GM12878 (cell line): ENCODE measurements at regions not wholly inside any gene's neighbourhood (a gene's known extent, or its start where the extent isn't known, plus 50 kb on each side); places are given as distances from the start of the nearest gene placed in this dataset.

ENCODE experiments used
- ATAC-seq: fragments of 200-7000 bp; cut with Tn5 transposase; 3 replicates; pipeline ENCODE4 v1.9.1; 2020; ENCODE audit warnings: mild to moderate bottlenecking, moderate library complexity
- BruUV-seq: library from RNA; stranded (reverse); fragments of 400-500 nt; replicated peaks from 2 replicates; lab custom pipeline; 2021; lab: Mats Ljungman, UMichigan
- CTCF ChIA-PET: fragments of 300-600 bp; sonication (Branson Sonifier 250); formaldehyde crosslinking; extraction: SDS; loops from one replicate; lab custom pipeline; 2021; ENCODE audit warnings: inconsistent platforms; lab: Yijun Ruan, JAX
- POLR2A ChIA-PET: fragments of 350-600 bp; formaldehyde crosslinking; extraction: SDS; loops from one replicate; lab custom pipeline; 2021; ENCODE audit warnings: inconsistent platforms; lab: Charles Lee
- RAD21 ChIA-PET: fragments of 300-600 bp; sonication (Branson Sonifier 250); formaldehyde crosslinking; loops from one replicate; lab custom pipeline; 2023; ENCODE audit warnings: antibody characterized with exemption; ENCODE audit not compliant: unreplicated experiment; lab: Charles Lee
- SMC1A ChIA-PET: fragments of 300-600 bp; sonication (Branson Sonifier 250); formaldehyde crosslinking; loops from one replicate; lab custom pipeline; 2023; ENCODE audit not compliant: unreplicated experiment, uncharacterized antibody; lab: Charles Lee
- DNase-seq: peaks from one replicate; pipeline ENCODE4 v3.0.0-alpha.2; 2011; ENCODE audit warnings: low read depth, low spot score
- FAIRE-seq: peaks from 3 replicates; lab custom pipeline; 2011; peaks lifted over from hg19 to GRCh38; lab: Jason Lieb, UNC
- H2AFZ ChIP-seq: 2 replicates; pipeline ENCODE4 v1.6.0; 2011; ENCODE audit warnings: low read depth, low read length, control low read depth; ENCODE audit not compliant: control insufficient read depth
- H3K27ac ChIP-seq: 2 replicates; pipeline ENCODE4 v1.5.1; 2011; ENCODE audit warnings: control low read depth; ENCODE audit not compliant: control insufficient read depth, insufficient read depth
- H3K27me3 ChIP-seq, 2 experiments: replicated peaks in 1 of 2; 2 replicates each; pipeline versions ENCODE4 v1.6.0 to v1.6.1; 2011; ENCODE audit warnings: low read length in 1 of 2; ENCODE audit not compliant: control insufficient read depth in 2 of 2, insufficient read depth in 2 of 2
- H3K36me3 ChIP-seq, 2 experiments: 2 replicates each; pipeline ENCODE4 v1.5.1; 2011; ENCODE audit warnings: low read length in 1 of 2; ENCODE audit not compliant: control insufficient read depth in 2 of 2, insufficient read depth in 2 of 2
- H3K4me1 ChIP-seq: 2 replicates; pipeline ENCODE4 v1.6.1; 2011; ENCODE audit warnings: mild to moderate bottlenecking, low read length, moderate library complexity, mixed read lengths; ENCODE audit not compliant: control insufficient read depth, insufficient read depth
- H3K4me2 ChIP-seq: 2 replicates; pipeline ENCODE4 v1.6.0; 2011; ENCODE audit warnings: control low read depth; ENCODE audit not compliant: control insufficient read depth, insufficient read depth
- H3K4me3 ChIP-seq: fragments of 200-600 bp; sonication (generic); 2 replicates; pipeline ENCODE4 v1.5.1; 2016
- H3K79me2 ChIP-seq: 2 replicates; pipeline ENCODE4 v1.6.0; 2011; ENCODE audit warnings: low read length; ENCODE audit not compliant: control insufficient read depth, insufficient read depth
- H3K9ac ChIP-seq: 2 replicates; pipeline ENCODE4 v1.8.0; 2011; ENCODE audit warnings: low read length, control low read depth, mixed read lengths; ENCODE audit not compliant: control insufficient read depth, insufficient read depth
- H3K9me3 ChIP-seq: replicated peaks from 3 replicates; pipeline ENCODE4 v1.5.1; 2011; ENCODE audit warnings: mild to moderate bottlenecking, low read length; ENCODE audit not compliant: control insufficient read depth, insufficient read depth
- H4K20me1 ChIP-seq: 2 replicates; pipeline ENCODE4 v1.6.0; 2011; ENCODE audit not compliant: control insufficient read depth, insufficient read depth
- ASH2L ChIP-seq: fragments of 300-600, 200-600 bp; sonication (generic); IDR thresholded peaks from 2 replicates; pipeline ENCODE4 v1.6.1; 2017; ENCODE audit warnings: low read depth, mild to moderate bottlenecking, borderline replicate concordance
- BHLHE40 ChIP-seq, 2 experiments: fragments of 450-650 bp in 1 of 2; IDR thresholded peaks; 2 replicates each; pipeline ENCODE4 v1.6.1; 2011 to 2017; ENCODE audit warnings: low read depth in 2 of 2, borderline replicate concordance in 1 of 2, improper control_type of control experiment in 1 of 2, low read length in 1 of 2, mild to moderate bottlenecking in 1 of 2
- CBX5 ChIP-seq: sonication (generic); IDR thresholded peaks from 2 replicates; pipeline ENCODE4 v1.6.1; 2016; ENCODE audit warnings: low read depth, moderate library complexity, mild to moderate bottlenecking, inconsistent platforms
- CREB1 ChIP-seq: IDR thresholded peaks from 2 replicates; pipeline ENCODE4 v1.6.1; 2012; ENCODE audit warnings: low read depth, mild to moderate bottlenecking, inconsistent platforms
- E2F8 ChIP-seq: fragments of 450-650 bp; IDR thresholded peaks from 2 replicates; pipeline ENCODE4 v1.6.1; 2018; ENCODE audit warnings: mild to moderate bottlenecking, low read depth, moderate library complexity; ENCODE audit not compliant: partially characterized antibody
- HSF1 ChIP-seq: fragments of 150-350 bp; IDR thresholded peaks from 2 replicates; pipeline ENCODE4 v1.6.1; 2014; ENCODE audit warnings: mild to moderate bottlenecking, low read depth, low read length
- MEF2A ChIP-seq: IDR thresholded peaks from 2 replicates; pipeline ENCODE4 v1.6.1; 2011; ENCODE audit warnings: low read depth, mild to moderate bottlenecking, low read length, moderate library complexity; ENCODE audit not compliant: insufficient read depth
- MTA3 ChIP-seq: IDR thresholded peaks from 2 replicates; pipeline ENCODE4 v1.6.1; 2012; ENCODE audit warnings: low read length, inconsistent platforms, borderline replicate concordance
- POLR2AphosphoS2 ChIP-seq: IDR thresholded peaks from 2 replicates; pipeline ENCODE4 v1.6.1; 2011; ENCODE audit warnings: low read depth, mild to moderate bottlenecking, low read length, improper control_type of control experiment, moderate library complexity
- POU2F2 ChIP-seq: IDR thresholded peaks from 3 replicates; pipeline ENCODE4 v1.6.1; 2011; ENCODE audit warnings: low read depth, mild to moderate bottlenecking, low read length, borderline replicate concordance
- RUNX3 ChIP-seq: IDR thresholded peaks from 2 replicates; pipeline ENCODE4 v1.6.1; 2012; ENCODE audit warnings: low read length, inconsistent platforms
- SIN3A ChIP-seq: IDR thresholded peaks from 2 replicates; pipeline ENCODE4 v1.6.1; 2012; ENCODE audit warnings: low read depth, low read length, improper control_type of control experiment
- SMAD5 ChIP-seq: IDR thresholded peaks from 2 replicates; pipeline ENCODE4 v1.6.1; 2016; ENCODE audit warnings: antibody characterized with exemption, low read depth
- SREBF2 ChIP-seq: IDR thresholded peaks from 2 replicates; pipeline ENCODE4 v1.6.1; 2012; ENCODE audit warnings: mild to moderate bottlenecking, low read length
- SUZ12 ChIP-seq: fragments of 200-600 bp; sonication (generic); IDR thresholded peaks from one replicate; pipeline ENCODE4 v1.6.1; 2018; ENCODE audit warnings: antibody characterized with exemption, mild to moderate bottlenecking; ENCODE audit not compliant: unreplicated experiment
- YY1 ChIP-seq: IDR thresholded peaks from 2 replicates; pipeline ENCODE4 v1.6.1; 2011; ENCODE audit warnings: low read depth, mild to moderate bottlenecking, low read length
- ZNF207 ChIP-seq: fragments of 450-650 bp; IDR thresholded peaks from 2 replicates; pipeline ENCODE4 v1.6.1; 2014; ENCODE audit warnings: antibody characterized with exemption, mild to moderate bottlenecking, borderline replicate concordance
- WGBS: methylation state at CpG from one replicate; pipeline ENCODE4 v1.1.6; 2016; ENCODE audit warnings: low lambda C conversion rate; ENCODE audit not compliant: insufficient replicate concordance, insufficient coverage; ENCODE audit errors: missing lambda C conversion rate; 5-methylcytosine and 5-hydroxymethylcytosine counted together
- in situ Hi-C: fragments of 300-500 bp; cut with MboI; formaldehyde crosslinking; loops from 9 replicates; pipeline ENCODE4 v1.14.3; 2018; ENCODE audit warnings: mixed read lengths
- intact Hi-C: fragments of 100-400 bp; cut with micrococcal nuclease; formaldehyde crosslinking; loops from one replicate; pipeline ENCODE4 v1.14.2; 2022; ENCODE audit not compliant: unreplicated experiment

GRCh38 chr11:107252429-107253161 is 205.0 kb downstream of the CWF19L2 start:
- no TSS peak for BruUV-seq
- CTCF ChIA-PET, result no interaction called here
- POLR2A ChIA-PET, result no interaction called here

GRCh38 chr11:107251298-107251697 is 206.3 kb downstream of the CWF19L2 start:
- no peak overlapping the region for H2AFZ ChIP-seq

More at GRCh38 chr11:107252429-107253161, 205.0 kb downstream of the CWF19L2 start:
- 45% methylated on average over 8 of the region's 8 CpGs for WGBS
- FAIRE-seq (peak; percentile 52), DNase-seq (peak; percentile 7), ATAC-seq (peak; percentile 81)
- Histone ChIP-seq H4K20me1 (no peaks in the 10 kb centered on the region), H3K4me1 (peaks cover 7% of the 10 kb centered on the region), H3K4me2 (peak overlapping the region; percentile 22; the same call in 1 of the 2 replicates), H3K27ac (no peak overlapping the region), H3K9ac (no peak overlapping the region), H3K9me3 (no peaks in the 10 kb centered on the region; the same call in 2 of the 3 replicates), H3K4me3 (no peak overlapping the region), H3K36me3 (no peaks in the 10 kb centered on the region), H3K27me3 (no peaks in the 10 kb centered on the region), H2AFZ (peak overlapping the region; percentile 80), H3K79me2 (no peaks in the 10 kb centered on the region)
- intact Hi-C loops, result no loop called here
- ChIA-PET RAD21 (no interaction called here), SMC1A (interaction anchor here (0.7 to 1.1 kb wide), 2 partner anchors 25 to 85 kb away, joined by 3 read pairs; no protein-coding TSS in a partner anchor)
- in situ Hi-C loops, result no loop called here
- no peak for TF ChIP-seq ZNF207
- peak; percentile 85 for TF ChIP-seq YY1
- peak; percentile 47; the same call in 1 of the 3 replicates for TF ChIP-seq POU2F2
- peak; percentile 56 for TF ChIP-seq RUNX3
- TF ChIP-seq BHLHE40 (IDR thresholded peaks at IDR 0.05; ENCODE audit: borderline replicate concordance in 1 of 2, low read depth in 2 of 2, low read length in 1 of 2), result peak in 1 of 2 experiments; percentile 25; a peak in 1 of 4 replicates
- no peak for TF ChIP-seq SMAD5

More at GRCh38 chr11:107251298-107251697, 206.3 kb downstream of the CWF19L2 start:
- Histone ChIP-seq H3K27me3 (no peaks in the 10 kb centered on the region), H3K4me1 (peaks cover 7% of the 10 kb centered on the region), H3K9me3 (no peaks in the 10 kb centered on the region; the same call in 2 of the 3 replicates), H3K9ac (no peak overlapping the region), H3K4me2 (no peak overlapping the region), H3K79me2 (no peaks in the 10 kb centered on the region), H3K4me3 (no peak overlapping the region), H4K20me1 (no peaks in the 10 kb centered on the region), H3K36me3 (no peaks in the 10 kb centered on the region), H3K27ac (no peak overlapping the region)
- no TSS peak for BruUV-seq
- FAIRE-seq (no peak), ATAC-seq (no peak), DNase-seq (no peak)
- ChIA-PET RAD21 (no interaction called here), CTCF (no interaction called here), SMC1A (no interaction called here), POLR2A (no interaction called here)
- in situ Hi-C loops, result no loop called here
- intact Hi-C loops, result no loop called here
- 77% methylated on average over 4 of the region's 4 CpGs for WGBS
- no peak for TF ChIP-seq ASH2L
- no peak for TF ChIP-seq HSF1
- no peak for TF ChIP-seq CBX5
- TF ChIP-seq CREB1, result no peak
- TF ChIP-seq E2F8, result no peak
- TF ChIP-seq SUZ12, result no peak
- no peak for TF ChIP-seq POLR2AphosphoS2
- no peak for TF ChIP-seq MEF2A
- TF ChIP-seq MTA3, result no peak
- TF ChIP-seq SIN3A, result no peak
- no peak for TF ChIP-seq SREBF2
